PC-3 (cell line): ENCODE measurements at regions not wholly inside any gene's neighbourhood (a gene's known extent, or its start where the extent isn't known, plus 50 kb on each side); places are given as distances from the start of the nearest gene placed in this dataset.

Source experiments
- ATAC-seq: fragments of 200-7000 bp; cut with Tn5 transposase; 2 replicates; pipeline ENCODE4 v1.9.1; 2020; ENCODE audit warnings: mild to moderate bottlenecking, moderate library complexity
- BruUV-seq: library from RNA; stranded (reverse); fragments of 400-500 nt; replicated peaks from 2 replicates; lab custom pipeline; 2021; lab: Mats Ljungman, UMichigan
- CTCF ChIA-PET: fragments of 300-600 bp; sonication (Branson Sonifier 250); formaldehyde crosslinking; loops from one replicate; lab custom pipeline; 2022; ENCODE audit warnings: antibody characterized with exemption; lab: Charles Lee
- POLR2A ChIA-PET: fragments of 300-600 bp; sonication (Branson Sonifier 250); formaldehyde crosslinking; loops from one replicate; lab custom pipeline; 2022; ENCODE audit warnings: antibody characterized with exemption; ENCODE audit not compliant: unreplicated experiment; lab: Charles Lee
- DNase-seq: peaks from one replicate; pipeline ENCODE4 v3.0.0-alpha.2; 2015
- H2AFZ ChIP-seq: fragments of 300-600 bp; sonication (generic); 2 replicates; pipeline ENCODE4 v1.6.0; 2016; ENCODE audit warnings: antibody characterized with exemption, low read length
- H3F3A ChIP-seq: fragments of 300-600 bp; sonication (generic); one replicate; pipeline ENCODE4 v1.6.0; 2017; ENCODE audit warnings: antibody characterized with exemption, low read length, control low read depth, mild to moderate bottlenecking; ENCODE audit not compliant: unreplicated experiment
- H3K27ac ChIP-seq: fragments of 300-600 bp; sonication (generic); 2 replicates; pipeline ENCODE4 v1.5.1; 2016; ENCODE audit warnings: mild to moderate bottlenecking, low read length
- H3K27me3 ChIP-seq: fragments of 300-600 bp; sonication (generic); 2 replicates; pipeline ENCODE4 v1.6.1; 2016; ENCODE audit warnings: low read length, mixed read lengths
- H3K36me3 ChIP-seq: fragments of 300-600 bp; sonication (generic); 2 replicates; pipeline ENCODE4 v1.6.1; 2016; ENCODE audit warnings: low read depth, mixed run types, low read length, mixed read lengths
- H3K4me1 ChIP-seq: fragments of 300-600 bp; sonication (generic); 2 replicates; pipeline ENCODE4 v1.5.1; 2016; ENCODE audit warnings: low read length; ENCODE audit not compliant: insufficient read depth
- H3K4me2 ChIP-seq: fragments of 300-600 bp; sonication (generic); 2 replicates; pipeline ENCODE4 v1.6.0; 2016; ENCODE audit warnings: low read length
- H3K4me3 ChIP-seq: fragments of 300-600 bp; sonication (generic); 2 replicates; pipeline ENCODE4 v1.5.1; 2016; ENCODE audit warnings: mild to moderate bottlenecking, low read length, mixed read lengths
- H3K79me2 ChIP-seq: fragments of 300-600 bp; sonication (generic); 2 replicates; pipeline ENCODE4 v1.6.1; 2017; ENCODE audit warnings: low read length, mixed read lengths
- H3K9ac ChIP-seq: fragments of 300-600 bp; sonication (generic); 2 replicates; pipeline ENCODE4 v1.6.0; 2016; ENCODE audit warnings: mild to moderate bottlenecking, low read length
- H3K9me2 ChIP-seq: fragments of 300-600 bp; sonication (generic); replicated peaks from 2 replicates; pipeline ENCODE4 v1.6.1; 2016; ENCODE audit warnings: mixed run types, low read length, mixed read lengths
- H3K9me3 ChIP-seq: fragments of 300-600 bp; sonication (generic); 2 replicates; pipeline ENCODE4 v1.6.1; 2016; ENCODE audit warnings: low read length, mixed read lengths
- H4K20me1 ChIP-seq: fragments of 300-600 bp; sonication (generic); 2 replicates; pipeline ENCODE4 v1.6.1; 2016; ENCODE audit warnings: low read length, mixed read lengths
- CTCF ChIP-seq: fragments of 300-600 bp; sonication (generic); conservative IDR thresholded peaks from 2 replicates; pipeline ENCODE4 v1.5.1; 2017; ENCODE audit warnings: antibody characterized with exemption, low read depth, mild to moderate bottlenecking, low read length
- EZH2 ChIP-seq: fragments of 300-600 bp; sonication (generic); IDR thresholded peaks from one replicate; pipeline ENCODE4 v1.6.1; 2017; ENCODE audit warnings: antibody characterized with exemption, mild to moderate bottlenecking, low read length; ENCODE audit not compliant: unreplicated experiment
- EZH2phosphoT487 ChIP-seq: fragments of 300-600 bp; sonication (generic); IDR thresholded peaks from 2 replicates; pipeline ENCODE4 v1.6.1; 2018; ENCODE audit warnings: mild to moderate bottlenecking, antibody characterized with exemption, low read length, borderline replicate concordance
- intact Hi-C: fragments of 100-400 bp; cut with micrococcal nuclease; formaldehyde crosslinking; loops from 2 replicates; pipeline ENCODE4 v1.9.0; 2023

GRCh38 chr13:30108913-30109237 is 198.5 kb downstream of the KATNAL1 start:
- Histone ChIP-seq H3F3A (no peaks in the 10 kb centered on the region), H3K9me2 (no peaks in the 10 kb centered on the region), H3K4me1 (peaks cover 27% of the 10 kb centered on the region), H2AFZ (no peak overlapping the region), H3K9me3 (no peaks in the 10 kb centered on the region), H3K27ac (no peak overlapping the region), H3K36me3 (no peaks in the 10 kb centered on the region), H3K4me3 (no peak overlapping the region), H3K9ac (no peak overlapping the region), H3K27me3 (no peaks in the 10 kb centered on the region), H3K4me2 (no peak overlapping the region), H3K79me2 (no peaks in the 10 kb centered on the region), H4K20me1 (no peaks in the 10 kb centered on the region)
- ChIA-PET POLR2A (no interaction called here), CTCF (no interaction called here)
- DNase-seq (peak; percentile 47), ATAC-seq (no peak)
- BruUV-seq = no TSS peak
- TF ChIP-seq CTCF = no peak
- no peak for TF ChIP-seq EZH2
- TF ChIP-seq EZH2phosphoT487 = no peak
- intact Hi-C loops = no loop called here

- no TSS peak for BruUV-seq
These were observed 199.0 kb downstream of the KATNAL1 start for GRCh38 chr13:30108216-30108912.

More at GRCh38 chr13:30108216-30108912, 199.0 kb downstream of the KATNAL1 start:
- H3K9me2 ChIP-seq = no peaks in the 10 kb centered on the region
- no peak overlapping the region for H2AFZ ChIP-seq
- no peaks in the 10 kb centered on the region for H3F3A ChIP-seq
- TF ChIP-seq EZH2 (no peak), CTCF (no peak), EZH2phosphoT487 (no peak)
- no peaks in the 10 kb centered on the region for H3K79me2 ChIP-seq
- ATAC-seq = no peak
- H3K9me3 ChIP-seq = no peaks in the 10 kb centered on the region
- H4K20me1 ChIP-seq = no peaks in the 10 kb centered on the region
- no peak overlapping the region for H3K9ac ChIP-seq
- peaks cover 25% of the 10 kb centered on the region; the same call in 1 of the 2 replicates for H3K4me1 ChIP-seq
- H3K4me2 ChIP-seq = no peak overlapping the region
- no peaks in the 10 kb centered on the region for H3K36me3 ChIP-seq
- POLR2A ChIA-PET = no interaction called here
- no peak for DNase-seq
- no peak overlapping the region for H3K4me3 ChIP-seq
- intact Hi-C loops = no loop called here
- H3K27ac ChIP-seq = no peak overlapping the region; the same call in 1 of the 2 replicates
- no peaks in the 10 kb centered on the region for H3K27me3 ChIP-seq
- CTCF ChIA-PET = no interaction called here
